GM19193 (cell line): ENCODE measurements at regions not wholly inside any gene's neighbourhood (a gene's known extent, or its start where the extent isn't known, plus 50 kb on each side); places are given as distances from the start of the nearest gene placed in this dataset.

Experiments used
- POLR2A ChIP-seq: IDR thresholded peaks from 4 replicates; pipeline ENCODE4 v1.6.1; 2011; ENCODE audit not compliant: insufficient read depth, insufficient read length; ENCODE audit errors: extremely low read depth

DNA sequence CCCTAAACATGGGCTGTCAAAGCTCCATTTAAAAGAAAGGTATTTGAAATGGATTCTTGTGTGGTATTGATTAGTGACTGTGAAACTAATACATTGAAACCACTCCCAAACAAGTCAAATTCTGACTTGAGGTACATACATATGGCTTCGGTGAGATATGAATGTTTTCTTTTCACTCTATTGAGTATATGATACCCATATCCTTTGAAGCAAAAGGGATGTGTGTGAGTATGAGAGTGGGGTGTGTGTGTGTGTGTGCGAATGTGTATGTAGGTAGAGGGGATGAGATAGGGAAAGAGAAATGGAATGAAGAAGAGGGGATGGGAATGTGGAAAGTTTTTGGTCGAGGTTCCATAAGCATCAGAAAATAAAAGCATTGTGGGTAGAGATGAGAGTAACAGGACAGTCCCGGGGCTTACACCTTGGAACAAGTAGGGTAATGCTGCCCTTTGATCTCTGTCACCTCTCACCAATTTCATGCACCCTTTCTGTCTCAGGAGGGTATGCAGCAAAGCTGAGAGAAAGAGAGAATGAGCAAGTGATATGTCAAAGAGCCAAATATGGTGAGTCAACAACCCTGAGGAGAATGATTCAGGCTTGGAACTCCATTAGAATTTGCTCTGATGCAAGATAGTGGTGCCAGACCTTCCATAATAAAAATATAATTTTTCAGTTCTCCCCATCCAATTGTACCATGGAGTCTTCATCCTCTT lies 64.0 kb upstream of the ZEB2 start:
- TF ChIP-seq POLR2A, result no peak

- no peak for TF ChIP-seq POLR2A
These were observed 63.4 kb upstream of the ZEB2 start for GRCh38 chr2:144583381-144583729.

DNA sequence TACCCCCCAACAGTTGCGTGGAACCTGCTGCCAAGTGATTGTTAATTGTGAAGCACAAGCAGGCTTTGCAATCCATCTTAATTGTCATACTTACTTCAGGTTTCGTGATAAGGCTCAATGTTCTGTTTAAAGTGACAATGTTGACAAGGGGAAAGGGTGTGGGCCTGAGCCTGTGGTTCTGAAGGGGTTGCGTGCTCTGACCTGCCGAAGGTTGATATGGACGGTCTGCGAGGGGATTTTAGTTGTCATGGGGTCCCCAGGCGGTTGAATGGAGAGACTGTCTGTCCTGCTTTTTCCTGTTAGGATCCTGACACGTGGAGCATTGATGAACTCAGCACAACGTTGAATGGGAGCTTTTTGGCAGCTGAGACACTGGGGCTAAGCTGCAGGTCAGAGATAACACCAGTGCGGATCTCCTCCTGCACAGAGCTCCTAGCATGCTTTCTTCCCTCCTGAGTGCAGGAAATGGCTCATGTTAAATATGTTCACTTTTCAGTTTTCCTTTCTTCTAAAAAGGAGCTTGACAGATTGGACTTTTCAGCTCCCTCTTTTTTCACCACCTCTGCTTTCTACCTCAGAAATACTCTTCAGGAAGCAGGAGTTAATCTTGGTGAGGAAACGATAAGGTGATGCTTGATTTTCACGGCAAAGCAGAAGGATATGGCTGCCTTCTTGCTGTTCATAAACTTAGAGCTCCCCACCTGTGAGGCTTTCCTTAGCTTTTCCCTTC lies 62.9 kb upstream of the ZEB2 start:
- TF ChIP-seq POLR2A, result no peak

DNA sequence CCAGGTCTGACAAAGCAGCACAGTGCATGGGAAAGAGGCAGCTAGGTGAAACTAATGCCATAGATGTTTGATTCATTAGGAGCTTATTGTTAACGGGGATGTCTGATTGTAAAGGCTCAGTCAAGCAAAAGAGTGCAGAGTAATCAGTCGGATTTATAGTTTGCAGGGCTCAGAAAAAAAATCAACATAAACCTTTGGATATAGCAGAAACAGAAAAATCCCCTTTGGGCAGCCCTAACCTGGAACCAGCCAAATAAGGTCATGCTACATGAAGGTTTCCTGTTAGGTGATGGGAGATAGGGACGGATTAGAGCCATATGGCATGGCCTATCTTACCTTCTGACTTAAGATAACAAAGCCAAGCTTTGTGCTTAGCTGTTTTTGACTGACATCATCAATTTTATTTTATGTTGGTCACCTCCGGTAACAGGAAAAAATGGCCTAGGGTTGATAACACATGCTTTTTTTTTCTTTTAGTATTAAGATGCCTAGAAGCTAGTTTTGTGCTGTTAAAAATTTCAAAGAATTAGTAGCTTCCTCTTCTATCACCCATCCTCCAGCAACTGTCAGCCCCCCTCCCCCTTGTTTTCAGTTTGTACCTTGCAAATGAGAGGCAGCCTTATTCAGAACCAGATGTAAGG lies 60.7 kb upstream of the ZEB2 start:
- no peak for TF ChIP-seq POLR2A

- no peak for TF ChIP-seq POLR2A
These were observed 59.6 kb upstream of the ZEB2 start for GRCh38 chr2:144579556-144579955.

DNA sequence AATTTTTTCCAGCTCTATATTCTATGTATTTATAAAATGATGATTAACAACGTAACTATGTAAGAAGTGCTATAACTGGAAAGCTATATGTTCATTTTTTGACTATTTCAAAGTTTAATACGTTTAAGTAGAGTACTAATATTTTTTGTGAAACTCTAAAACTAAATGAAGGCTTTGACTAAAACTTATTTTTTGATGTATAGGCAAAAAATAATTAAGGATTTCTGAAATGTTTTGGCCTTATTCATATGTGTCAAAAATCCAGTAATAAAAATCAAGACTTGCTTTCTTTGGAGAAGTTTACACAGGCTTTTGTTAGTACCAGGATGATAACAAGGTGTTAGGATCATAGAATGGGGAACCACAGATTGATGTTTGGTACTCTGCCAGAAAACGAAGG lies 58.2 kb upstream of the ZEB2 start:
- no peak for TF ChIP-seq POLR2A

- no peak for TF ChIP-seq POLR2A
These were observed 53.1 kb upstream of the ZEB2 start for GRCh38 chr2:144572977-144573376.

GRCh38 chr2:144571770-144572169 lies 51.9 kb upstream of the ZEB2 start:
- TF ChIP-seq POLR2A, result no peak

DNA sequence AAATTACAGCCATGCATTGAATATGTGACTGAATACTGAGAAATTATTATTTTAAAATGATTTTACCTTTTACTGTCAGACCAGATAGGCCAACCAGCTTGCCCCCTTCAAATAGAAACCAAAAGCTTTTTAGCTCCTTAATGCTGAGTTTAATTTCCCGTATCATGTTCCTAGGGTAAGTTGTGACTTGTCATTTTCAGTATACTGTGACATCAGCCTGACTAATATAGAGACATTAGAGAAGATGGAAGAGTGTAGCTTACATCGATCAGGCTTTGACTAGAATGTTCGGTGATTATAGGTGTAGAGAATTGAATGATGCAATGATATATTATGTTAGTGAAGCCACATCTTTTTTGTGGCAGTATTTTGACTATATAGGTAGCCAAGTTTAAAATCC lies 50.6 kb upstream of the ZEB2 start:
- TF ChIP-seq POLR2A, result no peak
